Esophagus squamous epithelium (tissue), 5 donors: ENCODE measurements at regions not wholly inside any gene's neighbourhood (a gene's known extent, or its start where the extent isn't known, plus 50 kb on each side); places are given as distances from the start of the nearest gene placed in this dataset.
"Not testable (repeated sequence)": the region's sequence is repeated elsewhere in the genome, so short reads cannot be mapped to it uniquely, and the experiment has no call there.

ENCODE experiments used
- DNase-seq: peaks from one replicate; lab custom pipeline; 2025; lab: John Stamatoyannopoulos, UW
- H3K27ac ChIP-seq, 4 donors: fragments of 200-600 bp; sonication (generic); one replicate each; pipeline ENCODE4 v1.5.1; 2016 to 2019; ENCODE audit warnings: mild to moderate bottlenecking in 1 of 4
- H3K27me3 ChIP-seq, 4 donors: fragments of 200-600 bp; sonication (generic); 1 replicate in 3 of 4; 2 replicates in 1 of 4; pipeline versions ENCODE4 v1.5.1 to v1.6.0; 2017 to 2021; ENCODE audit warnings: antibody characterized with exemption in 1 of 4
- H3K36me3 ChIP-seq, 3 donors: fragments of 200-600 bp; sonication (generic); one replicate each; pipeline ENCODE4 v1.5.1; 2016 to 2019
- H3K4me1 ChIP-seq, 3 donors: fragments of 200-600 bp; sonication (generic); one replicate each; pipeline ENCODE4 v1.5.1; 2017 to 2019
- H3K4me3 ChIP-seq, 4 donors: fragments of 200-600 bp; sonication (generic); 1 replicate in 3 of 4; 2 replicates in 1 of 4; pipeline ENCODE4 v1.5.1; 2016 to 2019; ENCODE audit warnings: mild to moderate bottlenecking in 2 of 4, moderate library complexity in 1 of 4
- H3K9me3 ChIP-seq, 3 donors: fragments of 200-600 bp; sonication (generic); one replicate each; pipeline ENCODE4 v1.5.1; 2016 to 2019
- CTCF ChIP-seq, 6 experiments: fragments of 450-650 bp in 4 of 6; fragments of 200-600 bp in 2 of 6; sonication (generic) in 2 of 6; IDR thresholded peaks; one replicate each; pipeline ENCODE4 v1.5.1; 2016 to 2019; ENCODE audit warnings: antibody characterized with exemption in 6 of 6, mild to moderate bottlenecking in 4 of 6, moderate library complexity in 4 of 6
- POLR2A ChIP-seq, 4 donors: fragments of 450-650 bp; IDR thresholded peaks; one replicate each; pipeline ENCODE4 v1.6.1; 2017; ENCODE audit warnings: antibody characterized with exemption in 4 of 4, mild to moderate bottlenecking in 4 of 4, moderate library complexity in 3 of 4
- WGBS, 2 donors: methylation state at CpG; one replicate each; pipeline ENCODE4 v1.1.5; 2018; 5-methylcytosine and 5-hydroxymethylcytosine counted together
- intact Hi-C: fragments of 100-400 bp; cut with DNase I; formaldehyde crosslinking; loops from one replicate; pipeline ENCODE4 v1.15.0; 2022
- donor health status: DM: yes; HTN: yes; CAD: no.

GRCh38 chr4:127394516-127394915, 238.2 kb upstream of the INTU start:
- no peak for DNase-seq
- TF ChIP-seq POLR2A (IDR thresholded peaks at IDR 0.05) (no peak), CTCF (IDR thresholded peaks at IDR 0.05) (no peak)
- Histone ChIP-seq H3K36me3 (no peaks in the 10 kb centered on the region), H3K4me1 (no peaks in the 10 kb centered on the region), H3K27ac (no peak overlapping the region), H3K4me3 (no peak overlapping the region), H3K27me3 (no peaks in the 10 kb centered on the region), H3K9me3 (no peaks in the 10 kb centered on the region)
- intact Hi-C loops: loop anchor here (10.0 kb wide), 1 partner anchor 440 kb away; no protein-coding TSS in a partner anchor
- 66 to 69% methylated on average over 2 of the region's 2 CpGs for WGBS, 2 donors

- no peak for TF ChIP-seq CTCF (IDR thresholded peaks at IDR 0.05)
- no peak for TF ChIP-seq POLR2A (IDR thresholded peaks at IDR 0.05)
- intact Hi-C loops: no loop called here
These were observed 232.5 kb upstream of the INTU start for GRCh38 chr4:127400276-127400675.

GRCh38 chr4:127400731-127401346, 231.9 kb upstream of the INTU start:
- intact Hi-C loops: no loop called here
- no peak for TF ChIP-seq POLR2A (IDR thresholded peaks at IDR 0.05)
- TF ChIP-seq CTCF (IDR thresholded peaks at IDR 0.05): peak; percentile 15 to 80 (median 70)
- no peaks in the 10 kb centered on the region for H3K9me3 ChIP-seq
- H3K27ac ChIP-seq: no peak overlapping the region
- no peaks in the 10 kb centered on the region for H3K27me3 ChIP-seq
- H3K4me1 ChIP-seq: no peaks in the 10 kb centered on the region
- no peak overlapping the region for H3K4me3 ChIP-seq
- no peak for DNase-seq
- no peaks in the 10 kb centered on the region for H3K36me3 ChIP-seq
- WGBS, 2 donors: 10 to 14% methylated on average over 1 of the region's 1 CpG

More at GRCh38 chr4:127400276-127400675, 232.5 kb upstream of the INTU start:
- Histone ChIP-seq H3K9me3 (no peaks in the 10 kb centered on the region), H3K27ac (no peak overlapping the region), H3K4me3 (no peak overlapping the region), H3K27me3 (no peaks in the 10 kb centered on the region), H3K4me1 (no peaks in the 10 kb centered on the region), H3K36me3 (no peaks in the 10 kb centered on the region)
- WGBS, 2 donors: 79 to 88% methylated on average over 5 of the region's 5 CpGs
- DNase-seq: no peak

GRCh38 chr4:127403471-127404084, 229.2 kb upstream of the INTU start:
- DNase-seq: no peak
- WGBS, 2 donors: 25 to 37% methylated on average over 2 of the region's 2 CpGs
- Histone ChIP-seq H3K4me3 (no peak overlapping the region), H3K9me3 (no peaks in the 10 kb centered on the region), H3K36me3 (no peaks in the 10 kb centered on the region), H3K27ac (no peak overlapping the region), H3K27me3 (no peaks in the 10 kb centered on the region), H3K4me1 (no peaks in the 10 kb centered on the region)
- intact Hi-C loops: no loop called here
- no peak for TF ChIP-seq CTCF (IDR thresholded peaks at IDR 0.05)
- TF ChIP-seq POLR2A (IDR thresholded peaks at IDR 0.05): no peak

- TF ChIP-seq POLR2A (IDR thresholded peaks at IDR 0.05) (no peak), CTCF (IDR thresholded peaks at IDR 0.05) (no peak)
- no peak for DNase-seq
- no peak overlapping the region for H3K27ac ChIP-seq
- WGBS, 2 donors: 62 to 77% methylated on average over 1 of the region's 1 CpG
- H3K4me3 ChIP-seq: no peak overlapping the region
- H3K4me1 ChIP-seq: no peaks in the 10 kb centered on the region
- no peaks in the 10 kb centered on the region for H3K9me3 ChIP-seq
- intact Hi-C loops: no loop called here
- no peaks in the 10 kb centered on the region for H3K27me3 ChIP-seq
- no peaks in the 10 kb centered on the region for H3K36me3 ChIP-seq
These were observed 226.6 kb upstream of the INTU start for GRCh38 chr4:127406187-127406586.

- H3K27me3 ChIP-seq, intact Hi-C loops, H3K9me3 ChIP-seq, DNase-seq, H3K4me3 ChIP-seq, H3K4me1 ChIP-seq, H3K27ac ChIP-seq, H3K36me3 ChIP-seq: not testable (repeated sequence)
- WGBS, 2 donors: 70 to 88% methylated on average over 9 of the region's 9 CpGs
These were observed 225.2 kb upstream of the INTU start for GRCh38 chr4:127407572-127407971.
